Smooth muscle cell (in vitro differentiated cells): ENCODE measurements at regions not wholly inside any gene's neighbourhood (a gene's known extent, or its start where the extent isn't known, plus 50 kb on each side); places are given as distances from the start of the nearest gene placed in this dataset.

Experiments
- DNase-seq: peaks from one replicate; lab custom pipeline; 2025; ENCODE audit not compliant: unreplicated experiment; lab: John Stamatoyannopoulos, UW
- H2AFZ ChIP-seq: fragments of 200-600 bp; sonication (generic); 2 replicates; pipeline ENCODE4 v1.6.0; 2016; ENCODE audit warnings: antibody characterized with exemption, low read depth, mild to moderate bottlenecking
- H3F3A ChIP-seq: fragments of 200-600 bp; sonication (generic); 2 replicates; pipeline ENCODE4 v1.6.0; 2017; ENCODE audit warnings: antibody characterized with exemption, low read depth
- H3K27ac ChIP-seq: fragments of 200-600 bp; sonication (generic); 2 replicates; pipeline ENCODE4 v1.5.1; 2016; ENCODE audit warnings: low read depth, mild to moderate bottlenecking
- H3K27me3 ChIP-seq: fragments of 200-600 bp; sonication (generic); 2 replicates; pipeline ENCODE4 v1.6.1; 2016; ENCODE audit warnings: low read depth, mild to moderate bottlenecking
- H3K36me3 ChIP-seq: fragments of 200-600 bp; sonication (generic); 2 replicates; pipeline ENCODE4 v1.5.1; 2016; ENCODE audit warnings: low read depth
- H3K4me1 ChIP-seq: fragments of 200-600 bp; sonication (generic); 2 replicates; pipeline ENCODE4 v1.5.1; 2016; ENCODE audit warnings: low read depth
- H3K4me2 ChIP-seq: fragments of 200-600 bp; sonication (generic); 2 replicates; pipeline ENCODE4 v1.6.0; 2016; ENCODE audit warnings: mild to moderate bottlenecking
- H3K4me3 ChIP-seq: fragments of 200-600 bp; sonication (generic); 2 replicates; pipeline ENCODE4 v1.5.1; 2016; ENCODE audit warnings: mild to moderate bottlenecking
- H3K79me2 ChIP-seq: fragments of 200-600 bp; sonication (generic); 2 replicates; pipeline ENCODE4 v1.6.0; 2016; ENCODE audit warnings: low read depth, mild to moderate bottlenecking
- H3K9ac ChIP-seq: fragments of 200-600 bp; sonication (generic); 2 replicates; pipeline ENCODE4 v1.6.0; 2016; ENCODE audit warnings: low read depth
- H3K9me3 ChIP-seq: fragments of 200-600 bp; sonication (generic); replicated peaks from 2 replicates; pipeline ENCODE4 v1.5.1; 2016; ENCODE audit warnings: low read depth
- H4K20me1 ChIP-seq: fragments of 200-600 bp; sonication (generic); 2 replicates; pipeline ENCODE4 v1.6.0; 2016; ENCODE audit warnings: low read depth
- WGBS: methylation state at CpG from one replicate; pipeline ENCODE4 v1.1.7; 2016; ENCODE audit warnings: low lambda C conversion rate; 5-methylcytosine and 5-hydroxymethylcytosine counted together
- TF ChIP-seq, protein P1 (sequence below): fragments of 200-600 bp; sonication (generic); IDR thresholded peaks from 2 replicates; pipeline ENCODE4 v1.5.1; 2017; ENCODE audit warnings: borderline replicate concordance, mild to moderate bottlenecking, antibody characterized with exemption; ENCODE audit not compliant: insufficient read depth, poor library complexity, severe bottlenecking

DNA sequence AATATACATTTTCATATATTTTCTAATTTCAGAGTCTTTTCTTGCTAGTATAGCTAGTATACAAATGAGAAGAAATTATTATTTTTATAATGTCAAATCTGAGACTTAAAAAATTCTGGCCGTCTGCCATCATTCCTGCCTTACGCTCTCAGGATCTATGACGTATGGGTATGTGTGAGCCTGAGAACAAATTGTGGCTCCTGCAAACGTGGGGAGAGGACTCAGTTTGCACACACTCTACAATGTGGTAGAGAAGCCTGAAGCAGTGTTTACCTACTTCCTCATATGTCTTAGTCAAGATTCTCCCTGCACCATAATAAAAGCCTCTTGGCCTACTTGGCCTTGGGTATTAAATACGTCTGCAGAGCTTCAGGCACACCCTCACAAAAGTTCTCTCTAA, 825.4 kb downstream of the SEMA5A start:
- H3K27ac ChIP-seq = no peak overlapping the region
- H2AFZ ChIP-seq = no peak overlapping the region
- no peaks in the 10 kb centered on the region for H3K79me2 ChIP-seq
- no peaks in the 10 kb centered on the region for H4K20me1 ChIP-seq
- DNase-seq = no peak
- no peak overlapping the region for H3K4me2 ChIP-seq
- H3K9ac ChIP-seq = no peak overlapping the region
- H3K9me3 ChIP-seq = no peaks in the 10 kb centered on the region
- TF ChIP-seq, protein P1, sequence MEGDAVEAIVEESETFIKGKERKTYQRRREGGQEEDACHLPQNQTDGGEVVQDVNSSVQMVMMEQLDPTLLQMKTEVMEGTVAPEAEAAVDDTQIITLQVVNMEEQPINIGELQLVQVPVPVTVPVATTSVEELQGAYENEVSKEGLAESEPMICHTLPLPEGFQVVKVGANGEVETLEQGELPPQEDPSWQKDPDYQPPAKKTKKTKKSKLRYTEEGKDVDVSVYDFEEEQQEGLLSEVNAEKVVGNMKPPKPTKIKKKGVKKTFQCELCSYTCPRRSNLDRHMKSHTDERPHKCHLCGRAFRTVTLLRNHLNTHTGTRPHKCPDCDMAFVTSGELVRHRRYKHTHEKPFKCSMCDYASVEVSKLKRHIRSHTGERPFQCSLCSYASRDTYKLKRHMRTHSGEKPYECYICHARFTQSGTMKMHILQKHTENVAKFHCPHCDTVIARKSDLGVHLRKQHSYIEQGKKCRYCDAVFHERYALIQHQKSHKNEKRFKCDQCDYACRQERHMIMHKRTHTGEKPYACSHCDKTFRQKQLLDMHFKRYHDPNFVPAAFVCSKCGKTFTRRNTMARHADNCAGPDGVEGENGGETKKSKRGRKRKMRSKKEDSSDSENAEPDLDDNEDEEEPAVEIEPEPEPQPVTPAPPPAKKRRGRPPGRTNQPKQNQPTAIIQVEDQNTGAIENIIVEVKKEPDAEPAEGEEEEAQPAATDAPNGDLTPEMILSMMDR = no peak
- no peaks in the 10 kb centered on the region for H3K36me3 ChIP-seq
- H3F3A ChIP-seq = no peaks in the 10 kb centered on the region
- H3K4me1 ChIP-seq = no peaks in the 10 kb centered on the region
- no peaks in the 10 kb centered on the region for H3K27me3 ChIP-seq
- H3K4me3 ChIP-seq = no peak overlapping the region
- WGBS = 82% methylated on average over 5 of the region's 5 CpGs

DNA sequence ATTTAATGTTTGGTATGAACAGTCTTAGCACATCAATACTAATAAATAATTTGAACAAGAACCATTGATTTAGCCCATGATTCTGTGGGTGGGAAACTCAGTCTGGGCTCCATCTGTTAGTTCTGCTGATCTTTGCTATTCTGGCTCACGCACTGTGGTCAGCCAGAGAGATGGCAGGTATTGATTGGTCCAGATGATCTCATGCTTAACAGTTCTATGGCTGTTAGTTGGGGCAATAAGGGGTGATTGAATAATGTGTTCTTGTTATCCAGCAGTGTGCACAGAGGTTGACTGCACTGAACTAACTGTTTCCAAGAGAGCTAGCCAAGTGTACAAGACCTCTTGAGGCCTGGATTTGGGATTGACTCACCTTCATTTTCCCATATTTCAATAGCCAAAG, 824.3 kb downstream of the SEMA5A start:
- H2AFZ ChIP-seq = no peak overlapping the region
- H3K4me1 ChIP-seq = no peaks in the 10 kb centered on the region
- no peak overlapping the region for H3K27ac ChIP-seq

GRCh38 chr5:8726383-8727036, 819.4 kb downstream of the SEMA5A start:
- Histone ChIP-seq H3K4me2 (no peak overlapping the region), H3K27ac (no peak overlapping the region), H3K9me3 (no peaks in the 10 kb centered on the region), H2AFZ (no peak overlapping the region), H3K4me3 (no peak overlapping the region), H4K20me1 (no peaks in the 10 kb centered on the region), H3K9ac (no peak overlapping the region), H3K79me2 (no peaks in the 10 kb centered on the region), H3K4me1 (peaks cover 7% of the 10 kb centered on the region), H3K36me3 (no peaks in the 10 kb centered on the region), H3F3A (no peaks in the 10 kb centered on the region), H3K27me3 (no peaks in the 10 kb centered on the region)
- TF ChIP-seq, protein P1 = no peak
- WGBS = 76% methylated on average over 11 of the region's 11 CpGs
- no peak for DNase-seq

More for the DNA sequence above, 824.3 kb downstream of the SEMA5A start:
- Histone ChIP-seq H3K79me2 (no peaks in the 10 kb centered on the region), H3K9me3 (no peaks in the 10 kb centered on the region), H3K4me3 (no peak overlapping the region), H3K36me3 (no peaks in the 10 kb centered on the region), H3K27me3 (no peaks in the 10 kb centered on the region), H3K4me2 (no peak overlapping the region), H4K20me1 (no peaks in the 10 kb centered on the region), H3K9ac (no peak overlapping the region), H3F3A (no peaks in the 10 kb centered on the region)
- WGBS = 100% methylated on average over 1 of the region's 1 CpG
- TF ChIP-seq, protein P1 = no peak
- DNase-seq = no peak

GRCh38 chr5:8727396-8727795, 818.5 kb downstream of the SEMA5A start:
- H3K9me3 ChIP-seq = no peaks in the 10 kb centered on the region
- H3F3A ChIP-seq = no peaks in the 10 kb centered on the region
- no peaks in the 10 kb centered on the region for H3K36me3 ChIP-seq
- no peak overlapping the region for H2AFZ ChIP-seq
- no peaks in the 10 kb centered on the region for H3K79me2 ChIP-seq
- WGBS = 83% methylated on average over 4 of the region's 4 CpGs
- no peaks in the 10 kb centered on the region for H3K27me3 ChIP-seq
- H4K20me1 ChIP-seq = no peaks in the 10 kb centered on the region
- peaks cover 7% of the 10 kb centered on the region for H3K4me1 ChIP-seq
- H3K9ac ChIP-seq = no peak overlapping the region
- no peak overlapping the region for H3K4me3 ChIP-seq
- no peak overlapping the region for H3K27ac ChIP-seq
- H3K4me2 ChIP-seq = no peak overlapping the region
- DNase-seq = no peak
- TF ChIP-seq, protein P1 = no peak
